Kidney tubule cell (primary cell): ENCODE measurements at regions not wholly inside any gene's neighbourhood (a gene's known extent, or its start where the extent isn't known, plus 50 kb on each side); places are given as distances from the start of the nearest gene placed in this dataset.

Experiments used
- DNase-seq: peaks from one replicate; pipeline ENCODE4 v3.0.0-alpha.2; 2018; ENCODE audit warnings: low spot score

GRCh38 chr2:120548627-120549608 is 186.8 kb upstream of the GLI2 start:
- no peak for DNase-seq

- no peak for DNase-seq
Observed at GRCh38 chr2:120549841-120550240, 185.8 kb upstream of the GLI2 start.

- DNase-seq = no peak
Observed at GRCh38 chr2:120550282-120550681, 185.4 kb upstream of the GLI2 start.

GRCh38 chr2:120550893-120551446 is 184.7 kb upstream of the GLI2 start:
- DNase-seq = no peak

GRCh38 chr2:120551522-120551921 is 184.1 kb upstream of the GLI2 start:
- DNase-seq = no peak

GRCh38 chr2:120552079-120552478 is 183.6 kb upstream of the GLI2 start:
- no peak for DNase-seq

GRCh38 chr2:120552800-120553481 is 182.7 kb upstream of the GLI2 start:
- DNase-seq = peak; percentile 87

- no peak for DNase-seq
Observed at GRCh38 chr2:120554625-120555032, 181.0 kb upstream of the GLI2 start.

GRCh38 chr2:120555092-120555491 is 180.6 kb upstream of the GLI2 start:
- DNase-seq = no peak

GRCh38 chr2:120556911-120557310 is 178.8 kb upstream of the GLI2 start:
- no peak for DNase-seq

- DNase-seq = no peak
Observed at GRCh38 chr2:120558847-120559246, 176.8 kb upstream of the GLI2 start.

GRCh38 chr2:120559401-120559800 is 176.3 kb upstream of the GLI2 start:
- peak; percentile 93 for DNase-seq

GRCh38 chr2:120560330-120560729 is 175.3 kb upstream of the GLI2 start:
- no peak for DNase-seq

GRCh38 chr2:120561379-120562035 is 174.2 kb upstream of the GLI2 start:
- DNase-seq = no peak

- DNase-seq = no peak
Observed at GRCh38 chr2:120562218-120563005, 173.3 kb upstream of the GLI2 start.

GRCh38 chr2:120563616-120564015 is 172.1 kb upstream of the GLI2 start:
- DNase-seq = no peak

- DNase-seq = peak; percentile 70
Observed at GRCh38 chr2:120564213-120565094, 171.2 kb upstream of the GLI2 start.

GRCh38 chr2:120565095-120565460 is 170.6 kb upstream of the GLI2 start:
- no peak for DNase-seq

- no peak for DNase-seq
Observed at GRCh38 chr2:120565929-120566328, 169.7 kb upstream of the GLI2 start.

GRCh38 chr2:120566331-120567035 is 169.2 kb upstream of the GLI2 start:
- peak; percentile 73 for DNase-seq
